GM12864 (cell line): ENCODE measurements at regions not wholly inside any gene's neighbourhood (a gene's known extent, or its start where the extent isn't known, plus 50 kb on each side); places are given as distances from the start of the nearest gene placed in this dataset.

ENCODE experiments used
- DNase-seq: peaks from one replicate; pipeline ENCODE4 v3.0.0-alpha.2; 2011; ENCODE audit warnings: low read depth
- H3K4me3 ChIP-seq: 2 replicates; pipeline ENCODE4 v1.5.1; 2011; ENCODE audit warnings: mild to moderate bottlenecking, low read depth, low read length, control low read depth
- CTCF ChIP-seq: IDR thresholded peaks from 2 replicates; pipeline ENCODE4 v1.5.1; 2011; ENCODE audit warnings: low read depth, mild to moderate bottlenecking, moderate library complexity, low read length, control low read depth, inconsistent platforms; ENCODE audit errors: missing control alignments

- no peak for TF ChIP-seq CTCF
- DNase-seq = no peak
- no peak overlapping the region for H3K4me3 ChIP-seq
These were observed 102.3 kb downstream of the BCOR start for GRCh38 chrX:39995457-39995856.

GRCh38 chrX:39996536-39996935 is 101.2 kb downstream of the BCOR start:
- no peak for TF ChIP-seq CTCF
- no peak for DNase-seq
- H3K4me3 ChIP-seq = no peak overlapping the region

GRCh38 chrX:39998636-39999406 is 98.9 kb downstream of the BCOR start:
- no peak for DNase-seq
- no peak overlapping the region for H3K4me3 ChIP-seq
- no peak for TF ChIP-seq CTCF
